GM23248 (cell line): ENCODE measurements at regions not wholly inside any gene's neighbourhood (a gene's known extent, or its start where the extent isn't known, plus 50 kb on each side); places are given as distances from the start of the nearest gene placed in this dataset.

Experiments used
- EZH2 ChIP-seq: fragments of 200-600 bp; sonication (generic); IDR thresholded peaks from 2 replicates; pipeline ENCODE4 v1.6.1; 2018; ENCODE audit warnings: antibody characterized with exemption, mild to moderate bottlenecking; ENCODE audit not compliant: insufficient read depth, poor library complexity, severe bottlenecking
- EZH2phosphoT487 ChIP-seq: fragments of 200-600 bp; sonication (generic); IDR thresholded peaks from 2 replicates; pipeline ENCODE4 v1.6.1; 2018; ENCODE audit warnings: antibody characterized with exemption, moderate library complexity, mild to moderate bottlenecking, low read depth; ENCODE audit not compliant: insufficient read depth

GRCh38 chr11:22479208-22479607, 141.0 kb downstream of the SLC17A6 start:
- TF ChIP-seq EZH2 (no peak), EZH2phosphoT487 (no peak)
